Psoas muscle (tissue), 7 donors: ENCODE measurements at regions not wholly inside any gene's neighbourhood (a gene's known extent, or its start where the extent isn't known, plus 50 kb on each side); places are given as distances from the start of the nearest gene placed in this dataset.

Experiments
- ATAC-seq, 4 donors: fragments of 200-7000 bp; cut with Tn5 transposase; one replicate each; pipeline ENCODE4 v1.9.1; 2020; ENCODE audit warnings: moderate library complexity in 3 of 4, mild to moderate bottlenecking in 2 of 4
- DNase-seq, 2 donors: peaks; one replicate each; pipeline ENCODE4 v3.0.0-alpha.2; 2020
- H3K27ac ChIP-seq: fragments of 200-600 bp; one replicate; pipeline ENCODE4 v1.8.0; 2022
- H3K27me3 ChIP-seq, 3 donors: fragments of 200-600 bp in 1 of 3; one replicate each; pipeline versions ENCODE4 v1.6.1 to v1.8.0; 2013 to 2022; ENCODE audit warnings: low read length in 2 of 3, mild to moderate bottlenecking in 2 of 3, moderate library complexity in 1 of 3; ENCODE audit not compliant: insufficient read depth in 3 of 3
- H3K36me3 ChIP-seq, 2 donors: fragments of 200-600 bp in 1 of 2; one replicate each; pipeline versions ENCODE4 v1.6.1 to v1.8.0; 2013 to 2022; ENCODE audit warnings: low read depth in 1 of 2, mild to moderate bottlenecking in 1 of 2, moderate library complexity in 1 of 2; ENCODE audit not compliant: insufficient read depth in 1 of 2
- H3K4me1 ChIP-seq: fragments of 200-600 bp; one replicate; pipeline ENCODE4 v1.8.0; 2022
- H3K4me3 ChIP-seq: fragments of 200-600 bp; one replicate; pipeline ENCODE4 v1.8.0; 2022; ENCODE audit warnings: mild to moderate bottlenecking
- H3K9me3 ChIP-seq: fragments of 200-600 bp; one replicate; pipeline ENCODE4 v1.8.0; 2022
- CTCF ChIP-seq: fragments of 200-600 bp; IDR thresholded peaks from one replicate; pipeline ENCODE4 v1.8.0; 2022; ENCODE audit warnings: antibody characterized with exemption
- WGBS, 3 donors: extraction: QIAGEN DNeasy Blood & Tissue Kit; methylation state at CpG; one replicate each; pipeline versions ENCODE4 v1.1.6 to v1.1.7; 2013; 5-methylcytosine and 5-hydroxymethylcytosine counted together
- intact Hi-C, 2 donors: fragments of 100-400 bp; cut with DNase I; formaldehyde crosslinking; loops; one replicate each; pipeline versions ENCODE4 v1.11.0 to v1.14.2; 2022
- donor health status: healthy with polysubstance abuse.
- donor health status: DM: no; HTN: no; CAD: no; lungs with moderate emphysema.
- donor health status: Bipolar disorder and iron deficiency.
- donor health status: healthy.
- donor health status: DM: yes; HTN: yes; CAD: no.
- donor health status: DM: no; HTN: no; CAD: no.
- donor health status: DM: yes; HTN: yes; CAD: no.

DNA sequence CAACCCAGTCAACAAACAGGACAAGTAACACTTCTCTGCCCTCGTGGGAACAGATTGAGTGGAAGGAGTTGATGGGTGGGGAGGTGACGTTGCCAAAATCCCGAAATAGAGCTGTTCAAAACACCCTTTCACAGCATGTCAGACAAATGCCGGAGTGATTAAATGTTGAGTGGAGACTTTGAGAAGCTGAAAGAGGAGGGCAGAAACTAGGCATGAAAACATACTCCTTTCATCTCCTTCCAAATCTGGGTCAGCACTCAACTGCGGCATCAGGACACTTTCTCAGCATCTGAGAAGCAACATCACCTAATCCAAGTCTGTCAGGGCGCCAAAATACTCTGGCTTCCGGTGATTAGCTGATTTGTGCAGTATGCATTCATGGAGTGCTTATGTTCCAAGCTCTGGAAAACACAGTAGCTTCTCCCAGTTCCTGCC, 51.5 kb upstream of the MRI1 start:
- H3K4me1 ChIP-seq, result no peaks in the 10 kb centered on the region
- no peak for TF ChIP-seq CTCF
- H3K27ac ChIP-seq, result no peak overlapping the region
- H3K4me3 ChIP-seq, result no peak overlapping the region
- H3K27me3 ChIP-seq, result peaks cover 0 to 4% (median 4%) of the 10 kb centered on the region in 3 donors
- ATAC-seq (no peak), DNase-seq (no peak)
- intact Hi-C loops, result no loop called here
- 16 to 22% (median 19%) methylated on average over 7 of the region's 7 CpGs for WGBS, 3 donors
- no peaks in the 10 kb centered on the region for H3K36me3 ChIP-seq
- no peaks in the 10 kb centered on the region for H3K9me3 ChIP-seq

- TF ChIP-seq CTCF, result no peak
- WGBS, 3 donors, result 7 to 19% (median 14%) methylated on average over 4 of the region's 4 CpGs
- no peaks in the 10 kb centered on the region for H3K36me3 ChIP-seq
- H3K27ac ChIP-seq, result no peak overlapping the region
- H3K27me3 ChIP-seq, result peaks cover 0 to 3% (median 2%) of the 10 kb centered on the region in 3 donors
- no peak for ATAC-seq
- no peaks in the 10 kb centered on the region for H3K9me3 ChIP-seq
- no peaks in the 10 kb centered on the region for H3K4me1 ChIP-seq
- H3K4me3 ChIP-seq, result no peak overlapping the region
- intact Hi-C loops, result no loop called here
- DNase-seq, result no peak
These were observed 56.4 kb upstream of the MRI1 start for GRCh38 chr19:13707915-13708314.

DNA sequence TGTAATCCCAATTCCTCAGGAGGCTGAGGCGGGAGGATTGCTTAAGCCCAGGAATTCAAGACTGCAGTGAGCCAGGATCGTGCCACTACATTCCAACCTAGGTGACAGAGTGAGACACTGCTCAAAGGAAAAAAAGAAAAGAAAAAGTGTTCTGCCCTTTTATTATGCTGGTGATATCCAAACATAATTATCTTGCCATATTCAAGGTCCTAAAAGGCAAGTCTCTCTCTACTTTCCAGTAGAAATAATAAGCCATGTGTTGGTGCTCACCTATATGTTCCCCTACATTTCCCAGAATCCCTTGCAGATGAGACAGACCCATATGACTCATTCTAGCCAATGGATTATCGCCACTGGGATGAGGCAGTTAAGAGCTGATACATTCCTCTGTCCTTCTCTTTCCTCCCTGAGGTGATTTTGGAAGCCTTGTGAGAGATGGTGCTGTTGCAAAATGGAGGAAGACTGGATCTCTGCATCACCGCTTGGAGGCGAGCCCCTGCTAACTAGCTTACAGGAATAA, 58.3 kb upstream of the MRI1 start:
- ATAC-seq, result no peak
- Histone ChIP-seq H3K27ac (no peak overlapping the region), H3K36me3 (no peaks in the 10 kb centered on the region), H3K4me3 (no peak overlapping the region), H3K4me1 (no peaks in the 10 kb centered on the region), H3K27me3 (peaks cover 0 to 8% (median 3%) of the 10 kb centered on the region in 3 donors), H3K9me3 (no peaks in the 10 kb centered on the region)
- intact Hi-C loops, result no loop called here
- DNase-seq, result no peak
- 84 to 90% (median 89%) methylated on average over 5 of the region's 5 CpGs for WGBS, 3 donors
- TF ChIP-seq CTCF, result no peak

DNA sequence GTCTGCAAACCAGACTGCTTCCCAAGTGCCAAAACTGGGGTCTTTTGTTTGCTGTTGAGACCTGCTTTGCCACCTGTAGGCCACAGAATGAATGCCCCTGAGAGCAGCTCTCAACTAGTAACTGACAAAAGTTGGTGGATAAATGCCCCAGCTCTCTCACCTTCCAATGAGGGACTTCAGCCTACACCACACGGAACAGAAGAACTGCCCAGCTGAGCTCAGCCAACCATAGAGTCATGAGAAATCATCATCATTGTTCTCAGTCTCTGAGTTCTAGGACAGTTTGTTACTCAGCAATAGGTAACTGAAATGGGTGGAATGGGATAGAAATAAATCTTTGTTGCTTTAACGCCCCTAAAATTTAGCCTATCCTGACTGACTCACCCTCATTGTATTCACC, 59.1 kb upstream of the MRI1 start:
- intact Hi-C loops, result no loop called here
- Histone ChIP-seq H3K27me3 (peaks cover 0 to 10% (median 4%) of the 10 kb centered on the region in 3 donors), H3K4me1 (no peaks in the 10 kb centered on the region), H3K4me3 (no peak overlapping the region), H3K9me3 (no peaks in the 10 kb centered on the region), H3K36me3 (no peaks in the 10 kb centered on the region), H3K27ac (no peak overlapping the region)
- no peak for TF ChIP-seq CTCF
- DNase-seq, result no peak
- 85 to 88% (median 86%) methylated on average over 2 of the region's 2 CpGs for WGBS, 3 donors
- ATAC-seq, result no peak

DNA sequence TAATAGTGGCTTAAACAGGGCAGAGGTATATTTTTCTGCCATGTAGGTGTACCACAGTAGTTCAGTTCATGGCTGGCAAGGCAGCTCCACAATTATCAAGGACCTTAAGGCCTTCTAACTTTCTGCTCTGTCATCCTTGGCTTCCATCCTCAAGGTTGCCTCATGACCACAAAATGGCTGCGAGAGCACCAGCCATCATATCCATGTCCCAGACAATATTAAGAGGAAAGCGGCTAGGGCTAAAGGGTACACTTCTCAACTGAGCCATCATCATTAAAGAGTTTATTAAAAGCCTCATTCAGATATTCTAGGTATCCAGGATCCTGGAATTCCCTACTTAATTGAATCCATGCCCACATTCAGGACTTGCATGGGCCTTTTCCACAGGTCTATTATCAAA, 62.7 kb upstream of the MRI1 start:
- no peaks in the 10 kb centered on the region for H3K9me3 ChIP-seq
- H3K36me3 ChIP-seq, result no peaks in the 10 kb centered on the region
- no peak overlapping the region for H3K27ac ChIP-seq
- no peak for TF ChIP-seq CTCF
- DNase-seq (no peak), ATAC-seq (no peak)
- no peak overlapping the region for H3K4me3 ChIP-seq
- 96 to 99% (median 96%) methylated on average over 2 of the region's 2 CpGs for WGBS, 3 donors
- intact Hi-C loops, result no loop called here
- H3K4me1 ChIP-seq, result no peaks in the 10 kb centered on the region
- H3K27me3 ChIP-seq, result peaks cover 0 to 10% (median 4%) of the 10 kb centered on the region in 3 donors
